ENCODE measurements at regions not wholly inside any gene's neighbourhood (a gene's known extent, or its start where the extent isn't known, plus 50 kb on each side); places are given as distances from the start of the nearest gene placed in this dataset.

DNA sequence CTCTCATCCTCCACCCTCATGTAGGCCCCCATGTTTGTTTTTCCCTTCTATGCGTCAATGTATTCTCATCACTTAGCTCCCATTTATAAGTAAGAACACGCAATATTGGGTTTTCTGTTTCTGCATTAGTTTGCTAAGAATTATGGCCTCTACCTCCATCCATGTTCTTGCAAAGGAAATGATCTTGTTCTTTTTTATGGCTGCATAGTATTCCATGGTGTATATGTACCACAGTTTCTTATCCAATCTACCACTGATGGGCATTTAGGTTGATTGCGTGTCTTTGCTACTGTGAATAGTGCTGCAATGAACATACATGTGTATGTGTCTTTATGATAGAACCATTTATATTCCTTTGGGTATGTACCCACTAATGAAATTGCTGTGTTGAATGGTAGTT lies 200.0 kb downstream of the ADGRG6 start:
- ATAC-seq, result no peak
- Histone ChIP-seq H3K4me2 (ENCODE audit: control insufficient read depth, insufficient read depth) (no peak overlapping the region), H4K20me1 (ENCODE audit: control insufficient read depth, insufficient read depth) (no peaks in the 10 kb centered on the region), H2AFZ (ENCODE audit: control insufficient read depth, low read depth, low read length) (no peak overlapping the region), H3K27ac (ENCODE audit: control insufficient read depth, insufficient read depth) (no peak overlapping the region), H3K79me2 (ENCODE audit: control insufficient read depth, insufficient read depth, low read length) (no peaks in the 10 kb centered on the region), H3K27me3 (replicated peaks in 1 of 2; ENCODE audit: control insufficient read depth in 2 of 2, insufficient read depth in 2 of 2, low read length in 1 of 2) (no peaks in the 10 kb centered on the region), H3K4me1 (ENCODE audit: control insufficient read depth, insufficient read depth, low read length) (no peaks in the 10 kb centered on the region), H3K9me3 (replicated peaks; ENCODE audit: control insufficient read depth, insufficient read depth, low read length) (no peaks in the 10 kb centered on the region), H3K4me3 (no peak overlapping the region), H3K9ac (ENCODE audit: control insufficient read depth, insufficient read depth, low read length) (no peak overlapping the region), H3K36me3 (ENCODE audit: control insufficient read depth in 2 of 2, insufficient read depth in 2 of 2, low read length in 1 of 2) (no peaks in the 10 kb centered on the region)
- 51% methylated on average over 3 of the region's 3 CpGs for WGBS (ENCODE audit: insufficient coverage, insufficient replicate concordance, low lambda C conversion rate, missing lambda C conversion rate)
- CTCF ChIA-PET, result no interaction called here
- in situ Hi-C loops (cut with MboI), result no loop called here
- POLR2A ChIA-PET, result no interaction called here
- FAIRE-seq, result no peak
- SMC1A ChIA-PET (ENCODE audit: uncharacterized antibody, unreplicated experiment), result interaction anchor here (0.9 kb wide), 1 partner anchor 27 kb away, joined by 3 read pairs; no protein-coding TSS in a partner anchor
- no peak for TF ChIP-seq ESRRA (IDR thresholded peaks at IDR 0.05; ENCODE audit: low read length)
- TF ChIP-seq SREBF1 (IDR thresholded peaks at IDR 0.05; ENCODE audit: low read length), result no peak
- TF ChIP-seq RFX5 (IDR thresholded peaks at IDR 0.05; ENCODE audit: low read depth, low read length), result no peak
- TF ChIP-seq ATF7 (IDR thresholded peaks at IDR 0.05; ENCODE audit: low read depth), result no peak
- TF ChIP-seq RUNX3 (IDR thresholded peaks at IDR 0.05; ENCODE audit: low read length), result no peak
- no peak for TF ChIP-seq SREBF2 (IDR thresholded peaks at IDR 0.05; ENCODE audit: low read length)
- TF ChIP-seq CEBPB (IDR thresholded peaks at IDR 0.05; ENCODE audit: borderline replicate concordance in 1 of 2, low read depth in 2 of 2, low read length in 2 of 2), result no peak
- TF ChIP-seq NFYA (IDR thresholded peaks at IDR 0.05; ENCODE audit: borderline replicate concordance, low read depth, low read length), result no peak
- no peak for TF ChIP-seq TCF12 (IDR thresholded peaks at IDR 0.05; ENCODE audit: low read depth, low read length)
- TF ChIP-seq, protein P1, sequence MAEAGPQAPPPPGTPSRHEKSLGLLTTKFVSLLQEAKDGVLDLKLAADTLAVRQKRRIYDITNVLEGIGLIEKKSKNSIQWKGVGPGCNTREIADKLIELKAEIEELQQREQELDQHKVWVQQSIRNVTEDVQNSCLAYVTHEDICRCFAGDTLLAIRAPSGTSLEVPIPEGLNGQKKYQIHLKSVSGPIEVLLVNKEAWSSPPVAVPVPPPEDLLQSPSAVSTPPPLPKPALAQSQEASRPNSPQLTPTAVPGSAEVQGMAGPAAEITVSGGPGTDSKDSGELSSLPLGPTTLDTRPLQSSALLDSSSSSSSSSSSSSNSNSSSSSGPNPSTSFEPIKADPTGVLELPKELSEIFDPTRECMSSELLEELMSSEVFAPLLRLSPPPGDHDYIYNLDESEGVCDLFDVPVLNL (IDR thresholded peaks at IDR 0.05; ENCODE audit: low read depth, low read length), result no peak
- TF ChIP-seq, protein P2, sequence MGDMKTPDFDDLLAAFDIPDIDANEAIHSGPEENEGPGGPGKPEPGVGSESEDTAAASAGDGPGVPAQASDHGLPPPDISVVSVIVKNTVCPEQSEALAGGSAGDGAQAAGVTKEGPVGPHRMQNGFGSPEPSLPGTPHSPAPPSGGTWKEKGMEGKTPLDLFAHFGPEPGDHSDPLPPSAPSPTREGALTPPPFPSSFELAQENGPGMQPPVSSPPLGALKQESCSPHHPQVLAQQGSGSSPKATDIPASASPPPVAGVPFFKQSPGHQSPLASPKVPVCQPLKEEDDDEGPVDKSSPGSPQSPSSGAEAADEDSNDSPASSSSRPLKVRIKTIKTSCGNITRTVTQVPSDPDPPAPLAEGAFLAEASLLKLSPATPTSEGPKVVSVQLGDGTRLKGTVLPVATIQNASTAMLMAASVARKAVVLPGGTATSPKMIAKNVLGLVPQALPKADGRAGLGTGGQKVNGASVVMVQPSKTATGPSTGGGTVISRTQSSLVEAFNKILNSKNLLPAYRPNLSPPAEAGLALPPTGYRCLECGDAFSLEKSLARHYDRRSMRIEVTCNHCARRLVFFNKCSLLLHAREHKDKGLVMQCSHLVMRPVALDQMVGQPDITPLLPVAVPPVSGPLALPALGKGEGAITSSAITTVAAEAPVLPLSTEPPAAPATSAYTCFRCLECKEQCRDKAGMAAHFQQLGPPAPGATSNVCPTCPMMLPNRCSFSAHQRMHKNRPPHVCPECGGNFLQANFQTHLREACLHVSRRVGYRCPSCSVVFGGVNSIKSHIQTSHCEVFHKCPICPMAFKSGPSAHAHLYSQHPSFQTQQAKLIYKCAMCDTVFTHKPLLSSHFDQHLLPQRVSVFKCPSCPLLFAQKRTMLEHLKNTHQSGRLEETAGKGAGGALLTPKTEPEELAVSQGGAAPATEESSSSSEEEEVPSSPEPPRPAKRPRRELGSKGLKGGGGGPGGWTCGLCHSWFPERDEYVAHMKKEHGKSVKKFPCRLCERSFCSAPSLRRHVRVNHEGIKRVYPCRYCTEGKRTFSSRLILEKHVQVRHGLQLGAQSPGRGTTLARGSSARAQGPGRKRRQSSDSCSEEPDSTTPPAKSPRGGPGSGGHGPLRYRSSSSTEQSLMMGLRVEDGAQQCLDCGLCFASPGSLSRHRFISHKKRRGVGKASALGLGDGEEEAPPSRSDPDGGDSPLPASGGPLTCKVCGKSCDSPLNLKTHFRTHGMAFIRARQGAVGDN (IDR thresholded peaks at IDR 0.05), result no peak
- TF ChIP-seq RB1 (IDR thresholded peaks at IDR 0.05; ENCODE audit: borderline replicate concordance), result no peak
- TF ChIP-seq BHLHE40 (IDR thresholded peaks at IDR 0.05; ENCODE audit: borderline replicate concordance in 1 of 2, low read depth in 2 of 2, low read length in 1 of 2), result no peak
- TF ChIP-seq TAF1 (IDR thresholded peaks at IDR 0.05; ENCODE audit: borderline replicate concordance, low read depth, low read length), result no peak
- DNase-seq (ENCODE audit: low read depth, low spot score), result no peak
- no TSS peak for BruUV-seq (replicated peaks)
- RAD21 ChIA-PET (ENCODE audit: unreplicated experiment), result no interaction called here
- intact Hi-C loops (cut with micrococcal nuclease; ENCODE audit: unreplicated experiment), result no loop called here

Data from GM12878 (cell line).